GM21367 (cell line): ENCODE measurements at regions not wholly inside any gene's neighbourhood (a gene's known extent, or its start where the extent isn't known, plus 50 kb on each side); places are given as distances from the start of the nearest gene placed in this dataset.
"Not testable (repeated sequence)": the region's sequence is repeated elsewhere in the genome, so short reads cannot be mapped to it uniquely, and the experiment has no call there.

Experiments used
- ATAC-seq: cut with Tn5 transposase; IDR thresholded peaks from one replicate; pipeline ENCODE4 v1.9.1; 2021; ENCODE audit not compliant: unreplicated experiment

DNA sequence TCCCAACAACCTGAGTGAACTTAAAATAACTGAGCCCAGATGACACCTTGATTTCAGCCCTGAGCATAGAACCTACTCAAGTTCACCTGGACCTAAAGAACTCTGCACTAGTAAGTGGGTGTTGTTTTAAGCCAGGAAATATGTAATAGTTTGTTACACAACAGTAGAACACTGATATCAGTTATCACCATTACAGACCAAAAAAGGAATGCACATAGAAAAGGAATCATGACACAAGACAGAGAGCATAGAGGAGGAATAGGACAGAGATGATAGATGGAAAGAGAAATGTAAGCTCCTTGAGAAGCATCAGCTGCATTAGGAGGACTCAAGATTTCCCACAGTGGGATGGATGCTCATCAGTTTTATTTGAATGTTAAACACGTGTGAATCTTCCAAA is 1096.9 kb upstream of the SEMA6A start:
- ATAC-seq, result no peak

DNA sequence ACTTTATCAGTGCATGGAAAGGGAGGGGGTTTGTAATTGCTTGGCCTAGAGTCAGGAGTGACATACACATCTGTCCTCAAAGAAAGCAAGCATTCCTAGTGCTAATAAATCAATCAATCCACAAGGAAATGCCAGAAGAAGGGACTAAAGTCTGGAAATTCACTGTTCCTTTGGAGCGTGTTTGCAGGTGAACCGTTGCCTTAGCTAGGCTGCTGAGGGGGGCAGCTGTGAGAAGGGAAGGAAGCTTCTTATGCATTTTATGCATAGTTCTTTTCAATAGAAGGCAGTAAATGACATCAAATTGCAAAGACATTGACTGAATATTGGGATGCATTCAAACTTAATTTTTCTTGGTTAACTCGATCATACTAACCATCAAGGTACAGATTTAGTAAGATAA is 1092.5 kb upstream of the SEMA6A start:
- no peak for ATAC-seq

DNA sequence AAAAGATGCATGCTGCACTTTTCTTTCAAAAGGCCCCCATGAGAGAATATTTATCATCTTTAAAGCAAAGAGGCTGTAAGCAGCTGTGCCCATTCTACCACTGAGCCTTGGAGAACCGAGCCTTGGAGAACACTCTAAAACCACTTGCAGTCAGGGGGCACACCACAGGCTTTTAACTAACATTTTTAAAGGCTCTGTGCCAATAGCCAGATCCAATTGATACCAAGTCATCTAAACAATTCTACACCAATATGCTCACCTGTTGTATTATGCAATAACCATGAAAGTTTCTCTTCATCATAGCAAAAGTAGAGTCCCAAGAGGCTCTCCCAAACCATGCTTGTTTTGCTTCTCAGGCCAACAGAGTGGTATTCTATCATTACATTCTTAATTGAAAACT is 1090.5 kb upstream of the SEMA6A start:
- ATAC-seq, result no peak

DNA sequence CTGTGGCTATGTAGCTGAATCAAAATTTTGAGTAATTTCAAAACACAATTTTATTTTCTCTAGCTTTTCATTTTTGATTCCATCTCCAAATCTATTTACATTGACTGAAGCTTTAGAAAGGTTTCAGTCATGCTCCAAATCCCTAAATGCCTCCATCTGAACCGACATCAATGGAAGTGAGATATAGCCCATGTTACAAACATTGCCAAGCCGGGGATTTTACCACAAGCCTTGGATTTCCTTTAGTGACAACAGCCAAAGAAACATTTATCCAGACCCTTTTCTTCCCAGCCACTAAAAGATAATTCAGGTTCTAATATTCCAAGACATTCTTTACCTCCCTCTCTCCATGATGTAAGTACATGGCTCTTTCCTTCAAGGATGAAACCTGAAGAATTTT is 1087.7 kb upstream of the SEMA6A start:
- no peak for ATAC-seq

DNA sequence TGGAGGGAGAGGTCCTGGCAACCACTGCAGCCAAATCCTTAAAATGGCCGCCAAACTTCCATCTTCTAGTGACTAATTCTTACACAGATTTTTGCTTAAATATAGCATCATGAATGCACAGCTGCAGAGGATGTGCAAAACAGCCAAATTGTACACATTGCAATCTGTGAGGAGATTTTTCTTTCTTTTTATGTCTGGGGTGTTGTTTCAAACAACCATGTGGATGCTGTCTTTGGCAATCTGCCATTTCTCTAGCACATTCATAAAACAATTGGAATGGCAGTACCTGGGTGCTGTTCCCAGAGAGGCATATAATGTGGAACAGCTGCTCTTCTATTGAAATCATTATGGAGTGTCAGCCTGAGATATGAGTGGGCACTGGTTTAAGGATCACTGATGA is 1082.9 kb upstream of the SEMA6A start:
- ATAC-seq, result no peak

DNA sequence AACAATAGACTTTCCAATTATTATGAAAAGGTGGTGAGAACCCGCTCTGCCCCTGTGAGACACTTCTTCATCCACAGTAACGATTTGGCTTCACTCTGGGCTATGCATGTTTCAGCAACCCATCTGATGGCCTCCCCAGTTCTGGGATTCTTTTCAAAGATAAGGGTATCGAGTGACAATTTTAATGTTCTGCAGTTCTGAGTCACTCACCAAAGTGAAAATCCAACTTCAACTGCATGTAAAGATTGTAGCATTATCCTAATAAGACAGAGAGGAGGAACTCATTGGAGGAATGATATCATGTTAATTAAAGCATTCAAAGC is 1078.3 kb upstream of the SEMA6A start:
- ATAC-seq, result no peak

DNA sequence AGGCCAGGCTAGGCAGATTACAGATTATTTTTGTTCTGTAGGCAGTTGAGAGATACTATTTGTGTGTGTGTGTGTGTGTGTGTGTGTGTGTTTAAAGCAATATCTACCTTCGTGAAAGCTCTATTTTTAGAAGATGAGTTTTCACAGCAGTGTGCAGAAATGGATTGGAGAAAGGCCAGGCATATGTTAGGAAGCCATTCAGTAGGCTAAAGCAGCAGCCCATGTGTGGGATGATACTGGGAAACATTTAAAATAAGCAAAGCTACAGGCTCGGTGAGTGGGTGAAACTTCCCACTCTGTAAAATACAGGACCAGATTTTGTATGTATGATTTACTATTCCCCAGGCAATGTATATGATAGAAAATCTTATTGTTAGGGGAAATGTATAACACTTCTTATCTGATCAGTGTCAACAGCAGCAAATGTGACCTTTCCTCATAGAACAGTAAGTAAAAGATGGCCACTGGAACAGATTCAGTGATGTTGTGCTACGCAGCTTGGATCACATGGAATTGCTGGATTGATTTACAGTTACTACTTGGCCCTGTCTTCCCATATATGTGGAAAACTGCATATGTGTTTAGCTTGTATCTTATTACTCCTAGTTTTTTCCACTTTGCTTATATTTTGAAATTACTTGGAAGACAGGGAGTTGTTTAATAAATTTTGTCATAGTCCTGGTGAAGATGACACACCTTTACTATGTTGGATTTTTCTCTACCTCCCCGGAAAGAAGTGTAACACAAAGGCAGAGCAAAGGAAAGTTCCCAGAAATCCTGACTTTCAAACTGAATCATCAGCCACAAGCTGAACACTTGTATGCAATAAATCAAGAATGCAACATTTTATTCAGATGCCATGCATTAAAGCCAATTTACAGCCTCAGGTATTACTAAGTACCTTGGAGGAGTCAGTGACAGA is 1077.7 kb upstream of the SEMA6A start:
- no peak for ATAC-seq

DNA sequence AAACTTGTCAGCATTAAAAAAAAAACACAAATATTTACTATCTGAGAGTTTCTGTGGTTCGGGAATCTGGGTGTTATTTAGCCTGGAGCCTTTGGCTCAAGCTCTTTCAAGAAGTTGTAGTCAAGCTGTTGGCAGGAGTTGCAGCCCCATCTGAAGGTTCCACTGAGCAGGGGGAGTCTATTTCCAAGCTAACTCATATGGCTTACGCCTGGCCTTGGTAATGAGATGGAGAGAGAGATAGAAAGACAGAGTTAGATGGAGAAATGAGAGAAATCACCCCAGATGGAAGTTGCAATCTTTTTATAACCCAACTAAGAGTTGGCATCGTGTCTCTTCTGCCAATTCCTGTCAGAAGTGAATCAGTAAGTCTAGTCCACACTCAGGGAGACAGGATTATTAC is 1075.2 kb upstream of the SEMA6A start:
- no peak for ATAC-seq

DNA sequence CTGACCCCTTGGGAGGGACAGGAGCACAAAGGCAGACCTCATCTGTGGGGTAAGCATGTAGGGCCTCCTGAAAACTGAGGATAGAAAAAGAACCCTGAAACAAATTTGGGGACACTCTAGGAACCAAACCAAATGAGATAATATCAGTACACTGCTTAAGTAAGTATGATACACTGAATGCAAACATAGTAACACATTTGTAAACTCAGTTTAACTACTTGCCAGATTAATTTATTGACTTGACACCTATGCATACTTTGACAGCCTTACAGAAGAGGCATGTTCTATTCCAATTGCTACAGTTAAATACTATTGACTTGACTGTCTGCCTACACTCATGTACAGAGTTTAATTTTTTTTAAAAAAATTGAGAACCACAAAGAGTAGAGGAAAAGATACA is 1070.8 kb upstream of the SEMA6A start:
- no peak for ATAC-seq

DNA sequence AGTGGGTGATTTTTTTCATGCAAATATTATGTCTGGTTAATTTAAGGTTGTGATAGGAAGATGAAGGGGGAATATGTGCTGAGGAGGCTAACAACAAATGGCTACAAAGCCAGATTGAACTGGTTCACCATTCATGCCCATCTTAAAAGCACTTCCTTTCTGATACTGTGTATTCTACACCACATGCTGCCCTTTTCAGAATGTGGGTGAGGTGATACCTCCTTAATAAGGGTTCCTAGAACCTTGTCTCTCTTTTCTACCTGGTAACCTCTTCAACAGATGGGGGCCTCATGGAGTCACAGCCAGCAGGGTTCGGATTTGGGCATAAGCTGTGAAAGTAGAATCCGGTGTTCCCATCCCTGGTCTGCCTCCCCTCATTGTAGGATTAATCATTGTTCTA is 1064.0 kb upstream of the SEMA6A start:
- no peak for ATAC-seq

DNA sequence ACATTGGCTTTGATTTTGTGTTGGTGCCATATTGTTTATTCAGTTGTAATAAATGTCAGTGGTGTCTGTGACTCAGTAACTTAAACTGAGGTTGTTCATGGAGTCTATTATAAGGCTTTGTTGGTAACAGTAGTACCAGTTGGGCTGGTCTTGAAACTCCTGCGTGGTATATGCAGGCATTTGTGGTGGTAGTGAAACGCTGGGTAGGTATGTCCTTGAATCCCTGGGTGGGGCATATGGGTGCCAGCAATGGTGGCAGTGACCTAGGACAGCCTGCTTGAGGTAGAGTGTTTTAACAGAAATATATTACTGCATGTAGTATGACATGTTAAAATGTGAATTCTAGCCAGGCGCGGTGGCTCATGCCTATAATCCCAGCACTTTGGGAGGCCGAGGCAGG is 1058.5 kb upstream of the SEMA6A start:
- ATAC-seq, result no peak

DNA sequence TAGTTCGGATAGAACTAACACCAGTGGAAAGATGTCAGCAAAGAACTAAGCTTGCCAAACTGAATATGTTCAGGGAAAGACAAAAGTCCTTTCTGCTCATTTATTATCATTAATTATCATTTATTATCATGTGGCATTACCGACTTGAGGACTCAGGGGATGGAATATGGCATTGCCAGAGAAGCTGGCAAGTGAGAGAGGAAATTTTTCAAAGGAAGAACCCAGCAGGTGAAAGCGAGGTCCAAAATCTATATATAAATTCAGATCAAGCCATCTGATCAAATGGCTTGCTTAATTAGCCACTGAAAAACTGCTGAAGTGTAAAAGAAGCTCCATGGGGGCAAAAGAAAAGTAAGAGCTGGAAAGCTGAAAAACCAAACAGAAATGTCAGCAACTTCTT is 1049.6 kb upstream of the SEMA6A start:
- no peak for ATAC-seq

DNA sequence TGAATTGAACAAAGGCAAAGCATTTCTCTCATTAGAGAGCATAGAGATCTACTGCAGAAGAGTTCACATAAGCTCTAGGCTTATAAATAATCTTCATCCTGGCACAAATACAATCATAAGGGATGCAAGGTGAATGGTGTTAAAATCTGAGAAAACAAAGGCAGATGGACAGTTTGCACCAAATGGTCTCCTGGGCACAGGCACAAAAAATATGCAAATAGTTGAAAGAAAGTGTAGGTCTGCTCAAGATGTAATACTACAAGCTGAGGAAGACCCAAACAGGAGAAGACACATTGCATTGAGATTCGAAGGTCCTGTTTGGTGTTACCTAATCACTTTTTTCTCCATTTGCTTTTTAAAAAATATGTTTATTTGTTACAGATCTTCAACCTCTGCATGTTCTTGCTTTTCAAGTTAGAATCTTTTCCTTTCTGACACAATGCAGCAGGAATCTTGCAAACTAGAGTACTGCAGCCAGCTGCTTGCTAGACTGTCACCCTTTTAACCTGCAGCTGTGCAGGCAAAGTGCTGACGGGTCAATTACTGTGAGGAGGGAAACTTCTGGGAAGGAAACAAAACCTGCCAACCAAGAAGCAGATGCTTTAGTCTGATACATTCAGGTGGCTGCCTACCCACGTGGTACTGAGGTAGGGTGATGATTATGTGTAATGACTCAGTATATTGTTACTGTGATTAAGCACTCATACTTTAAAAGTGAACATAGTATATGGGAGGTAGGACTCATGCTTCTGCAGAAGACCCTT is 1048.6 kb upstream of the SEMA6A start:
- no peak for ATAC-seq

DNA sequence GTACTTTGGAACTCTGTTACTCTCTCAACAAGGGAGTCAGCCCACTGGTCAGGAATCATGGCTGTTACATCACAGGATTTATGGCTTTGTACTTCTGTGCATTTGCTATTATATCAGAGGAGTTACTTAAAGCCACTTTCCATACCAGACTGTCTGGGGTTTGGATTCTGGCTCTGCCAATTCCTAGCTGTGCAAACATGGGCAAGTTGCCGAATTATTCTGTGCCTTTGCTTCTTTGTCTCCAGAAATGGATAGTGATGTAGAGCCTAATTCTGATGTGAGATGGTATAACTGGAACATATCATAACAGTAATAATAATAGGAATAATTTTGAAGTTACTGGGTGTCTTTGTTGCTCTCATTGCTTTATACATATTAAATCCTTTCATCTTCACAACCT is 1047.3 kb upstream of the SEMA6A start:
- ATAC-seq, result no peak

DNA sequence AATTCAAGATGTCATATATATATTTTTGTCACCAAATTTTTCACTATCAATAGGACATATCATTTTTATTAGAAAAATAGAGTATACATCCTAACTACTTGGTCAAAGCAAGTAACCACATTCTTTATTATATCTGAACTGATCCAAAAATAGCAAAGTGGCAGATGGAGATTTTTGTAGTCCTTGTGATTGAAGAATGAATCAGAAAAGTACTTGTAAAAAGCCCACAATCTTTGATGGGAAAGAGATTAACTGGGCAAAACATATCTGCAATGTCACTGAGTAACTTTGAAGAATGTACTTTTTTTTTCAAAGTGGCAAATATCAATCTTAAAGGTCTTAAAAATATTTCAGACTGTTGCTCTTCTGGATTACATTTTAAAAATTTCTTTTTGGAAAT is 1040.6 kb upstream of the SEMA6A start:
- ATAC-seq, result no peak

DNA sequence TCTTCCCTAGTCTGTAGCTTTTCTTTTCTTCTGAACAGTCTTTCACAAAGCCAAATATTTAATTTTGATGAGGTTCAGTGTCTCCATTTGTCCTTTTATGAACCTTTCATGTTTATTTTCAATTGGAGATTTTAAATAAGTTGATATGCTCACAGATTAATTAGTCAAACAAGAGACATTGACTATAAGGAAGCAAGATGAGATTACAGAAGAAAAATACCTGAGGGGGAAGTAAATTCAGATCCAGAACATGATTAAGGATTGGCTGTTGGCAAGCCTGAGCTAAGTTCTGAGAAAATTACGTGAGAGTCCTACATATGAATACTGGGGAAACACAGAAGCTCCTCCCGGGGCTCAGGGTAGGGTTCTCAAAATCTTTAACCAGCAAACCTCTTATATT is 1039.8 kb upstream of the SEMA6A start:
- ATAC-seq, result no peak

DNA sequence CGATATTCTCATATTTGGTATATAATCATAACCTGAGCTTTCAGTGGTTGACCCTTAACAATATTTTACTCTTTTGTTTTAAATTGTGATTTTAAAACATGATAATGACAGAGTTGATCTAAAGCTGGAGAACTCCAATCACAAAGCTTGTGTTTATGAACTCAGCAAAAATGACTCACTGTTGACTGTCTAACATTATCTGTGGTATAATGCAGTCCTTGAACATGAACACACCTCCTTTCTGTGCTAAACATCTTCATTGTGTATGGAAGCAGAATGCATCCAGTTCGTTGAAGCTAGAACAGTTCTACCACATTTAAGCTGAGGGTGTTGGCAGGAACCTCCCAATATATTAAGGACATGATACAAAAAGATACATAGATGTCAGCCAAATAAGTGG is 1030.2 kb upstream of the SEMA6A start:
- no peak for ATAC-seq

DNA sequence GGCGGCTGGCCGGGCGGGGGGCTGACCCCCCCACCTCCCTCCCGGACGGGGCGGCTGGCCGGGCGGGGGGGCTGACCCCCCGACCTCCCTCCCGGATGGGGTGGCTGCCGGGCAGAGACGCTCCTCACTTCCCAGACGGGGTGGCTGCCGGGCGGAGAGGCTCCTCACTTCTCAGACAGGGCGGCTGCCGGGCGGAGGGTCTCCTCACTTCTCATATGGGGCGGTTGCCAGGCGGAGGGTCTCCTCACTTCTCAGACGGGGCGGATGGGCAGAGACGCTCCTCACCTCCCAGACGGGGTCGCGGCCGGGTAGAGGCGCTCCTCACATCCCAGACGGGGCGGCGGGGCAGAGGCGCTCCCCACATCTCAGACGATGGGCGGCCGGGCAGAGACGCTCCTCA is 1025.2 kb upstream of the SEMA6A start:
- ATAC-seq, result not testable (repeated sequence)

DNA sequence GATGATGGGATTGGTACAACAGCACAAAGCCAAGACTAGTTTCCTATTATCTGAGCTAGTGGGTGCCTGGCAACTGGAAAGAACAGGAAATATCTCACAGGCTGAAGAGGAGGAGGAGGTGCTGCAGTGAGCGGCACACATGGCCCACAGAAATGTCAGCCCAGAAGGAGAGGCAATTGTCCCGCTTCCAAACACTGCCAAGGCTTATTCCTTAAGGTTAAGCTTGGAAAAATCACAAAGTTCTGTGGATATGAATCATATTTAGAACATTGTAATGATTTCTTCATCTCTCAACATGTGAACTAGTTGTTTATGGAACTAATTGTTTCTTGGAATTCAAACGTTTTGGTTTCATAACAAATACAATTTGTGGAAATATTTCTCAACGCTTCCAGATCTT is 1019.5 kb upstream of the SEMA6A start:
- ATAC-seq, result no peak

DNA sequence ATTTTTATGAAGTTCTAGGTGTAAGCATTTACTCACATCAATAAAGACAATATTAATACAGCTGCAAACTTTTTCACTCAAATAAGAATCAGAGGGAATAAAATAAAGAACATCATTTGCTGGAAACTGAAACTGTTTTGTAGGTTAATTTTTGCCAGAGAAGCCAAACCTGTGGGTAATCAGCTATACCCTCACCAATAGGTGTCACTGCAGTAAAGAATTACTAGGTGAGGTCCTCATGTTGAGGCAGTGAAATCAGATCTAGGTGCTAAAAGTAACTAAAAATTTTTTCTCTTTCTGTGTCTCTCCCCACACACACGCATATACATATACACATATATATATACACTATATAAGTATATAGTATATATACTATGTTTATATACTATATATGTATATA is 1016.3 kb upstream of the SEMA6A start:
- ATAC-seq, result peak; percentile 65

DNA sequence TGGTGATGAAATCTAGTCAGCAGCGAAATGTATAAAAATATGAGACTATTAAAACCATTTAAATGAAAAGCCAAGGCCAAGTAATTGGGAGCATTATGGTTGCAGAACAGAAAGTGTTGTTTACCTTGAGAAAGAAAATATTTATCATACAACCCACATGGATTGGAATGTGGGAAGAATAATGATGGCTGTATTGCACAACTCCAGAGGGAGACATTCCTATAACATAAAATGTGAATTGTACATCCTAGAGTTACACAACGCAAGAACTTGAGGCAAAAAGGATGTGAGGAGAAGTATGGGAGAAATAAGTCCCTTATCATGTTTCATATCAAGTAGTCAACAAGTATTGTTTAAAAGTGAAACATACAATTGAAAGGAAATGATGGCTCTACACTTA is 1014.0 kb upstream of the SEMA6A start:
- ATAC-seq, result no peak

DNA sequence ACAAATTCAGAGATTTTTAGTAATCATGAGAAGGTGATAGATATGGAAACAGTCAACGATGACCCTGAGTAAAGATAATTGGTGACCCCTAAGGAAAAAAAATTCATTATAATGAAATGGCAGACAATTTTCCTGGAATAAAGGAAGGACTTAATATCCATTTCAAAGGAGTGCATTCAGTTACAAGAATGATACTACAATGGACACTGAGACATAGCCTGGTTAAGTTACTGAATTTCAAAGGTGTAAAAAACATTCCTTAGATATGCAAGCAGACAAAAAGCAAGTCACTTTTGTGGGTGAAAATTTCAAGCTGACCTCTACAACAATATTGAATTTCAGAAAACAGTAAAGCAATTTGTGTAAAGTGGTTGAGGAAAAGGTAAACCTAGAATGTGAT is 1012.5 kb upstream of the SEMA6A start:
- ATAC-seq, result no peak

DNA sequence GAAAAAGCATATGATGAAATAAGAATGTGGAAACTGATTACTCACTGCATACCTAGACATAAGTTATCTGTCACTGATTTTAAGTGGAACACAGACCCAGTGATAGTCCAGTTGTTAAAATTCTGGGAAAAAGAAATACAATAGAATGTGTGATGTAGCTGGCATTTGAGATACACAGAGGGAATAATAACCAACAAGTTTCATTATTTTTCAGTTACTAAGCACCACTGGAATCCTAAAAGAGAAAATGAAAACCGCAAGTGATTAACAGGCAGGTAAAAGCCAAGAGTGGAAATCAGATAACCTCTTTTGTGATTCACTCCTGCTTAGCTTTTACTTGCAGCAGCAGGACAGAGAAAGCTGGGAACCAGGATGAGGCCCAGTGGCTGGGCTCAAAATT is 994.0 kb upstream of the SEMA6A start:
- no peak for ATAC-seq
